Hepatocyte (in vitro differentiated cells): ENCODE measurements at regions not wholly inside any gene's neighbourhood (a gene's known extent, or its start where the extent isn't known, plus 50 kb on each side); places are given as distances from the start of the nearest gene placed in this dataset.

Source experiments
- EZH2 ChIP-seq: fragments of 200-600 bp; sonication (generic); IDR thresholded peaks from 2 replicates; pipeline ENCODE4 v1.6.1; 2016; ENCODE audit warnings: antibody characterized with exemption, mild to moderate bottlenecking, borderline replicate concordance
- TF ChIP-seq, protein P1 (sequence below): fragments of 200-600 bp; sonication (generic); IDR thresholded peaks from 2 replicates; pipeline ENCODE4 v1.5.1; 2016; ENCODE audit warnings: antibody characterized with exemption, mild to moderate bottlenecking; ENCODE audit not compliant: poor library complexity

DNA sequence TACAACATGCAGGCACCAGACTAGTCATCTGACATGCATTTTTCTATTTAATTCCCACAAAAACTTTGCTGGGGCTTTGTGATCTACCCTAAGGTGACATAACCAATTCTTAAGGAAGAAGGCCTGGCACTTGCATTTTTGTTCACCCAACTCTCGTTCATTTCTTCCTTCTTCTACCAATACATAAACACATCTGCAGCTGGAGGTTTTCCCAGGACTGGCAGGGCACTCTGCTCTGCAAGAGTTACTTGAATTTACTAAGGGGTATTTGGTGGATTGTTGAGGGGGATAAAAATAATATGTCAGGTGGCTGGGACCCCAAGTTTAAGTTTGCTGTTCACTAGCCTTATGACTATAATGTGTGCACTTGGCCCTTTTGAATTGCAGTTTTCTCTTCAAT is 111.4 kb upstream of the TRIB2 start:
- TF ChIP-seq, protein P1, sequence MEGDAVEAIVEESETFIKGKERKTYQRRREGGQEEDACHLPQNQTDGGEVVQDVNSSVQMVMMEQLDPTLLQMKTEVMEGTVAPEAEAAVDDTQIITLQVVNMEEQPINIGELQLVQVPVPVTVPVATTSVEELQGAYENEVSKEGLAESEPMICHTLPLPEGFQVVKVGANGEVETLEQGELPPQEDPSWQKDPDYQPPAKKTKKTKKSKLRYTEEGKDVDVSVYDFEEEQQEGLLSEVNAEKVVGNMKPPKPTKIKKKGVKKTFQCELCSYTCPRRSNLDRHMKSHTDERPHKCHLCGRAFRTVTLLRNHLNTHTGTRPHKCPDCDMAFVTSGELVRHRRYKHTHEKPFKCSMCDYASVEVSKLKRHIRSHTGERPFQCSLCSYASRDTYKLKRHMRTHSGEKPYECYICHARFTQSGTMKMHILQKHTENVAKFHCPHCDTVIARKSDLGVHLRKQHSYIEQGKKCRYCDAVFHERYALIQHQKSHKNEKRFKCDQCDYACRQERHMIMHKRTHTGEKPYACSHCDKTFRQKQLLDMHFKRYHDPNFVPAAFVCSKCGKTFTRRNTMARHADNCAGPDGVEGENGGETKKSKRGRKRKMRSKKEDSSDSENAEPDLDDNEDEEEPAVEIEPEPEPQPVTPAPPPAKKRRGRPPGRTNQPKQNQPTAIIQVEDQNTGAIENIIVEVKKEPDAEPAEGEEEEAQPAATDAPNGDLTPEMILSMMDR: no peak
- TF ChIP-seq EZH2: no peak
